ENCODE measurements at regions not wholly inside any gene's neighbourhood (a gene's known extent, or its start where the extent isn't known, plus 50 kb on each side); places are given as distances from the start of the nearest gene placed in this dataset.
"Not testable (repeated sequence)": the region's sequence is repeated elsewhere in the genome, so short reads cannot be mapped to it uniquely, and the experiment has no call there.

DNA sequence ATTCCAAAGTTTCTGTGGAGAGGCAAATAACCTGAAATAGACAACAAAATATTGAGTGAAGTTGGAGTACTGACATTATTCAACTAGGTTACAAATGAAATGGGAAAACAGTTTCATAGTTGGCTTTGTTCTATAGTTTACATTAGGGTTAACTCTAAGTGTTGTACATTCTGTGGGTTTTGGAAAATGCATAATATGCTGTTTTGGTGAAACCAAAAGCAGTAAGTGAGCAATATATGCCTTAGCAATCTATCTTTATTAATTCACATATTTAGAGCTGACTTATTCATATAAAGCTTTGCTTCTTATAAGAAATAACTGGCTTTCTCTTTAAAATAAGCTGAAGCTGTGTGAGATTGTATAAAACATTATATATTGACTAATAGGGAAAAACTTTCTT is 157.5 kb upstream of the AHI1 start:
- no peak for DNase-seq (ENCODE audit: low read depth)

DNA sequence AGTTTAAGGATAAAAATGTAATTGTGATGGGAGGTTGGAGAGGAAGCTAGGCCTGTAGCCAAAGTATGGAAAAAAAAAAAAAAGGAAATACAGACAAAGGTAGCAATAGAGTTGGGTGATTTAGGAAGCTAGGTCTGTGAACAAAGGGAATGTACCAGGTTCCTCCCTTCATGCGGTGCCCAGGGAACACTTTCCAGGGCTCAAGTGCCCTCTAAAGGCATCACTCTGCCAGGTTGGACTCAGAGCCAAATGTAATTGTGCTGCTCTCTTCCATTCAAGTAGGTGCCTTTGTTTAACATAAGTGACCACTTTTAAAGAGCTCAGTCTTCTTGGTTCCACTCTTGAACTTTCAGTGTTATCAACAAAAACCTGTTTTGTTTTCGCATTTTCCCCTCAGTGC is 159.7 kb upstream of the AHI1 start:
- no peak for DNase-seq (ENCODE audit: low read depth)

DNA sequence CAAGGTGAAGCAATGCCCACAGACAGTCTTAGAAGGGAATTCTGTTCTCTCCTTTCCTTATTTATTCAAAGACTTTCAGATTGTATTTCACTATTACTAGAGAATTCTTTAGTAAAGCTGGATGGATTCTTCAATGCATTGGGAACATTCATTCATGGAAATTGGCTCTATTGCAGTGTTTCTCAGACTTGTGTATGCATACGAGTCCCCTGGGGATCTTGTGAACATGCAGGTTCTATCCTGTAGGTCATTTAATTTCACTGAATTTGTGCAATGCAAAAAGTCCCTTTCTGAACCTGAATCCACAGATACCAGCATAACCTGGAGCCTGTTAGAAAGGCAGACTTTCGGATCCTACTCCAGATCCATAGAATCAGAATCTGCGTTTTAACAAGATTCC is 160.9 kb upstream of the AHI1 start:
- DNase-seq (ENCODE audit: low read depth) = no peak

DNA sequence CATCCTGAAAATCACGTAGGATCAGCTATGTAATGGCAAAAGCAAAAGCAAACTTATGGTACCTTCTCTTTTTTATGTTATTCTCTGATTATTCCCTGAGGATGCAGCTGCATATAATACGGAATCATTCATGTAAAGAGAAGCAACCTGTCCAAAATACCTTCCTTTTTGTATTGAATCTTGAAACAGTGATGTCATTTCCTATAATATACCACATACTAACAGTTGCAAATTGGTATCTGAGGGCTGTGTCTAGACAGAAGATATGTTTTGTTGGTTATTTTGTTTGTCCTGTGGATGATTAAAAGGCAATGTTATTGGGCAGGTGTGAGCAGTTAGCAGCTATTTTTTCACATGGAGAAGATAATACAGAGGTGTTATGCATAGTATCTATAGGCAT is 161.4 kb upstream of the AHI1 start:
- no peak for DNase-seq (ENCODE audit: low read depth)

DNA sequence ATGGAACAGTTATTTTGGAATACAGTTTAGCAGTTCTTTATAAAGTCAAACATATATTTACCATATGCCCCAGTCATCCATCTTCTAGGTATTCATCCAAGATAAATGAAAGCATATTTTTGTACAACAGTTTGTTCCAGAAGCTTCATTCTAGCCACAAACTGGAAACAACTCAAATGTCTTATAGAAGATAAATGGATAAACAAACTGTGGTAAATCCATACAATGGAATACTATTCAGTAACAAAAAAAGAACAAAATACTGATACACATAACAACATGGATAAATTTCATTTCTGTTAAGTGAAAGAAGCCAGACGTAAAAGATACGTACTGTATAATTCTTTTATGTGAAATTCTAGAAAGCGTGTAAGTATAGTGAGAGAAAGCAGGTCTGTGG is 167.0 kb upstream of the AHI1 start:
- no peak for DNase-seq (ENCODE audit: low read depth)

DNA sequence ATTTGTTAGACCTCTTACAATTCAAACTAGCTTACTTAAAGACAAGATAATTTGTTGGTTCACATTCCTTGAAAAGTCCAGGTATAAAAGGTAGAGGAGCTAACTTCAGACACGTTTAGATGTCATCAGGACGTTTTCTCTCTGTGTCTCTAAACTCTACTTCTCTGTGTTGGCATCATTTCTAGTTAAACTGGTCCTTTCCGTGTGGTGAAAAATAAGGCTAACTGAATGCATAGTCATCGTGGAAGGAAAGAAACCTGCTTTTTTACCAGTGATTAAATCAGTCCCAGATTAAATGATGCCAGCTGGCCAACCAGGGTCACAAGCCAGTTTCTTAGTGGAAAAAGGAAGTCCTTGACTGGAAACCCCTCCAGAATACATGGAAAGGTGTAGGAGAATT is 168.4 kb upstream of the AHI1 start:
- no peak for DNase-seq (ENCODE audit: low read depth)

DNA sequence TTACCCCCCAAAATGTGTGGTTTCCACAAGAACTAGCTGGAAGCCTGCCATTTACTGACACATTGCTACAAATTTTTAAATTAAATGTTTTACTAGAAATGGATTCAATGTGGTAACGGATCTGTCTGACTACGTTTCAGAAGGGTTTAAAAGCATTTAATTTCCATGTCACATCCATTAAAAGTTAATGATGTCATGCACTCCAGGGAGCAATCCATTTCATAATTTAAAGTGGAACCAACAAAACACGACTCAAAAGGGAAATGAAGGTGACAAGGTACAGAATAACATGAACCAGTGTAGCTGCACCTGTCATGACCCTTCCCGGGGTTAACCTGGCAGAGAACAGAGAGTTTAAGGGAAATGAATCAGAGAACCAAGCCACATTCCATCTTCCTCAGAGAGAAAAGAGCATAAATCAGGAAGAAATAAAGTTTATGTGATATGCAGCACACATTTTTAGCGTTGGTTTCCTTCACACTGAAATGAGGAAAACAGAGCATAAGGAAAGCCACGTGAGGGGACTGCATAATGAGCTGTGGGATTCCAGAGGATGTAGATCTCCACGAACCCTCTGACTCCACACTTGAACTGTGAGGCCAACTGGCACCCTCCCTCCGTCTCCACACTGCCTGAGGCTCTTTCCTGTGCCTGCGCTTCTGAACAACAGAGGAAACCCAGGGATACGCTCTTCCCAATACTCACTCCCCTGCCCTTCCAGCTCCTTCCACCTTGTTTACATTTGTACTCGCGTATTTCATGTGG is 170.3 kb upstream of the AHI1 start:
- no peak for DNase-seq (ENCODE audit: low read depth)

DNA sequence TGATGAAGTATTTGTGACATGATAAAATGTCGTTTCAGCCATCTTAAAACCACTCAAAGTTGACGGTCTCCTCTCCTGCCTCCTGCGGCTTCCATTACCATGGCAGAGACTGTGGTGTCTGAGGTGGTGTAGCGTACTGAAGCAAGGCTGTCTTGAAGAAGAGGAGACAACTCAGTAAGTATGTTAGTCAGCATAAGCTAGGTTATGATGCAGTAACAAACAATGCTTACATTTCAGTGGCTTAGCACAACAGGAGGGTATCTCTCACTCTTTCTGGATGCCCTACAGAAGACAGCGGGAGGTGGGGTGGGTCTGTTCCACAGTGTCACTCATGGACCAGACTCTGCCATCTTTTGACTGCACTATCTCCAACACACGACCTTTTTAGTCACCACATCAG is 174.7 kb upstream of the AHI1 start:
- no peak for DNase-seq (ENCODE audit: low read depth)

DNA sequence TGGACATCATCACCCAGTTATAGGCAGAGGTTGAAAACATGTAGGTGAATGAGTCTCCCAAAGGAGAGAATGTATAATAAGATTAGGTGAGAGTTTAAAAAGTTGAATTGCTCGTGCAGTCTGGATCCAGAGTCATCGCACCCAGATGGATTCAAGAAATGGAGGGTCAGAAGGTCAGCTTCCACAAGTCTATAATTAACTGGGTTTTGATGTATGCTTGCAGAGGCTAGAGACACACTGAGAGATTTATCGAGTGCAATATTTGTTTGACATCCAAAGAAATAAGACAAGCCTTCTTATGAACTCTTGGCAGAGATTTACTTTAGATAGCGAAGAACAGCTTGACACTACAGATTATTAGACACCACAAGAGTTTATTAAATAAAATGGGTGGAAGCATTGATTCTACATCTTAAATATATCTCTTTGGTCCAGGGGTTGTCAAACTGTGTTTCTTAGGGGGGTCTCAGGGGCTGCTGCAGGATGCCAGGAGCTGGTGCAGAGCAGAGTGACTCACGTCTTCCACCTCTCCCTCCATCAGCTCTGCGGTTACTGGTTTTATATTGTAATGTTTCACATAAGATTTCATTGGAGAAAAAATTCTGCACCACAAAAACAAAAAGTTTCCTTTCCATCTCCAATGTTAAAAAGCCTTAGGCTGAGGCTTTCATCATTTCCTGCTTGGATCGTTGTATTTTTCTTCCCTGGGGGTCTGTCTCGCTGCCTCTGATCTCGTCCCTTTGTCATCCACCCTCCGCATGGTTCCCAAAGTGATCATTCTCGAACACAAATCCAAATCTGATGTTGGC is 176.2 kb upstream of the AHI1 start:
- DNase-seq (ENCODE audit: low read depth) = no peak

DNA sequence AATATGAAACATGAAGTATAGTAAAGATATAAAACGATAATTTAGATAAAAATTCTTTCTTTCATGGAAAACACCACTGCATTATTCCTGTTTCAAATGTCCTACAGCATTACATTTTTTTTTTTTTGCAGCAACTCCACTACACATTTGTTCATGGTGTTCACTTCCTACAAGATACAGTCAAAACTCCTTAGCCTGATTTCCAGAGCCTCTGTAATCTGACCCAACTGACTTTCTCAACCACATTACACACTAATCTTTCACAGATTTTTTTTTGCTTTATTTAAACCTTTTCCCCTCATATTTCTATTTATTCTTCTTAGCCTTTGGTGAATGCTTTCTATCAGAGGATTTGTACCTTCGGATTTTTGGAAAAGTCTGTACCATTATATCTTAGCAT is 176.5 kb upstream of the PDE7B start:
- no peak for DNase-seq (ENCODE audit: low read depth)

DNA sequence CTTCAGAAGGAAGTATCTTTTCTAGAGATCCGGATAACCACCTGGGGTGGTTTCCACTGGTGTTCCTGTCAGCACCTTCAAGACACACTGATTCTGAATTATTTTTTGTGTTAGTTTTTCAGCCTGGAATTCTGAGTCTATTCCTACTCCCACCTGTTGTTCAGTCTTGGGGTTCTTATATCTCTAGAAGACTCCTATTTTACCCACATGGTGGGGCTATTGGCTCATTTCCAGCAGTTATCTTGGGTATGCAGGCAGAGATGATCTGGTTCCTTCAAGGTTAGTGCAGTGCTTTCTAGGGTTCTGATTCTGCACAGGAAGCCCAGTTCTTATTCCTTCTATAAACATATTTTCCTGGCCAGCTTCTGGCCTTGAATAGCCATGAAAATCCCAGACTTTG is 175.6 kb upstream of the PDE7B start:
- DNase-seq (ENCODE audit: low read depth) = peak; percentile 28

DNA sequence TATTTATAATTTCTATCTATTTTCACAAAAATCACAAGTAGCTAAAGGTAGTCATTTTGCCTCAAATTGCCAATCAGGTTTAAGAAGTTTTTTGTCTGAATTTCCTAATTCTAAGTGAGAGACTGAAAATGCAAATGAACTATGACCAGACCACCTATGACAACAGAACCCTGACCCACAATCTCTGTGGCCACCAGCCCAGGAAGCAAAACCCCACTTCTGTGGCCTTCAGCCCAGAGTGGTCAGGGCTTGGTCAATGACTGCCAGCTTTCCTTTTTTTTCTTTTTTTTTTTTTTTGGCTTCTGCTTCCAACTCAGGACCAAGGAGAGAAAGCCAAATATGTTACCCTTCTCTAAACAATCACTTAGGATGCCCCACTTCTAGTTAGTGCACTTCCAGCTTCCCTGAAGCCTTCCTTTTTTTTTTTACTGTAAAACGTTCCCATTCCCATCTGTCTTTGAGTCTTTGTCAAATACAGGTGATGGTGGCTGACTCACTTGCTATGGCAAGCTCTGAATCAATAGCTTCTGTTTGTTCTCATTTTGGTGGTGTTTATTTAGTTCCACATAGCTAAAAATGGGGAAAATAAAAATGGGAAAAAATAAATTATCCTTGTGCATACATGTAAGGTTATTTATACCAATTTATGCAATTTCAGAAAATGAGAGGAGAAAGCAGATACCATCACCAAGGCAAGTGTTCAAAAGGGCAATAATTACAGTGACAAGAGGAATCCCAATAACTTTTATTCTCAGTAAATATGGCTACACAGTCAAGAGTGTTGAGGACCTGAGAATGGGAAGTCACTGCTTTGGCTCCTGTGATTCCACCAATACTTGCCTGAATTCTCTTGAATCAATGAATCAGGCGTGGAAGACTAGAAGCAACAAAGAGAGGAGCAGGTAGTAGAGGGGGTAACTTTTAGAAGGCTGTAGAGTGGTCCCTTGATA is 170.3 kb upstream of the PDE7B start:
- DNase-seq (ENCODE audit: low read depth) = no peak

DNA sequence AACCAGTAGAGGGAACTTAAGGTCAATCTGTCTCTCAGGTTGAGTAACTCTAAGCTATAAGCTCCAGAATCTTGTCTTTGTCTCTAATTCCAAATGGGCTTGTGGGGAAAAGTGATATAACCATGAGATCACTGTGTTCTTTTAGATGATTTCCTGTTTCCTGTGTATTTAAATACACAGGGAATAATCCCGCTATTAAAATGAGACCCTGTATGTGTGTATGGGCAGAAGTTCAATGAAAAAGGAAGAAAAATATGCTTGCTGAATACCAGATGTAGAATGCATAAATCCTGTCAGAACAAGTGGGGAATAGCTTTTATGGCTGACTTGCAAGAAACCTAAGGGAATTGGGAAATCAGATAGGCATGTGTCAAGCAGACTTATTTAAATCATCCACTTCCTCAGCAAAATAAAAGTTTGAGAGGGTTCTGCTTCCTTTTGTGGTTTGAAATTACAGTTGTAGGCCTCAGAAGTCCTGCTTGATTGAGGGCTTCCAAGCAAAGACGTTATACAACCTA is 164.7 kb upstream of the PDE7B start:
- DNase-seq (ENCODE audit: low read depth) = no peak

DNA sequence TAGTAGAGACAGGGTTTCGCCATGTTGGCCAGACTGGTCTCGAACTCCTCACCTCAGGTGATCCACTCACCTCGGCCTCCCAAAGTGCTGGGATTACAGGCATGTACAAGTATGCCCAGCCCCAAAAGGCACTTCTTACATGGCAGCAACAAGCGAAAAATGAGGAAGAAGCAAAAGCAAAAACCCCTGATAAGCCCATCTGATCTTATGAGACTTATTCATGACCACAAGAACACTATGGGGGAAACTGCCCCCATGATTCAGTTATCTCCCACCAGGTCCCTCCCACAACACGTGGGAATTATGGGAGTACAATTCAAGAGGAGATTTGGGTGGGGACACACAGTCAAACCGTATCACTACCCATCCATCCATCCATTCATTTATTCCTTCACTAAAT is 163.0 kb upstream of the PDE7B start:
- DNase-seq (ENCODE audit: low read depth) = not testable (repeated sequence)

DNA sequence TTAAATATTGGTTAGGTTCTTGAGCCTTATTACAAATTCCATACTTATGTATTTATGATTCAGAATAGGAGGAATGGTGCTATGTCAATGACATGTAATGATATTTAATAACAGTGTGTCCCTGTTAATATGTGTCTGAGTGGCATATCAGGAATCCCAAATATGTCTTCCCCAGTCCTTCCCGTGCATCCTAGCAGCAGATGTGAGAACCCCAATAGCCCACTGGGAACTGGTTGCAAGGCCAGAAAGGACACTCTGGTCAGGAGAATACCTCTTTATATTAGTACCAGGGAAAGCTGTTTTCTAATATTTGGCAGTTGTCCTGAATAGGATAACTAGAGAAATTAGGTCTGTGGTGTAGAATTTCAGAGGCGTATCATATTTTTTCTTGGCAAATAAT is 159.1 kb upstream of the PDE7B start:
- DNase-seq (ENCODE audit: low read depth) = no peak

DNA sequence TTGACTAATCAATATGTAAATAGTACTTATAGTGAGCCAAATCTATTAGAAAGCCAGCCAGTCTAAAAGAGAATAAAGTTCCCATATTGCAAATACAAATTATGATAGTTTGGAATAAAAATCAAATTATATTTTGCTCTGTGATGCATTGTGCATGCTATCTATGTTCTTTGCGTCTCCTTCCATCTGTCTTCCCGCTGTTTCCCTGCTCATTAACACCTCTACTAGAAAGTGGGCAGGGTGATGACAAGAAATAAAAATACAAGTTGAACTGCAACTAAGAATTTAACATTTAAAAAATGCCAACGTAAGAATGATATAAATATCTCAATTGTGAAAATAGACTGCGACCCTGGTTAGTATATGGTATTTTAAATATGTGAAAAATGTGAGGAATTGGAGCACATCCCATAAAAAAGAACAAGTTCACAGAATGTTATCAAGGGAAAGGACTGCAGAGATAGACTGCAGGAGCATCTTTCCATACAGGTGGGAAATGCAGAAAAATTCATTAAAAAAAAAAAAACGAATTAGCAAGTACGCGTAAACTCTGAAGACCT is 157.6 kb upstream of the PDE7B start:
- no peak for DNase-seq (ENCODE audit: low read depth)

DNA sequence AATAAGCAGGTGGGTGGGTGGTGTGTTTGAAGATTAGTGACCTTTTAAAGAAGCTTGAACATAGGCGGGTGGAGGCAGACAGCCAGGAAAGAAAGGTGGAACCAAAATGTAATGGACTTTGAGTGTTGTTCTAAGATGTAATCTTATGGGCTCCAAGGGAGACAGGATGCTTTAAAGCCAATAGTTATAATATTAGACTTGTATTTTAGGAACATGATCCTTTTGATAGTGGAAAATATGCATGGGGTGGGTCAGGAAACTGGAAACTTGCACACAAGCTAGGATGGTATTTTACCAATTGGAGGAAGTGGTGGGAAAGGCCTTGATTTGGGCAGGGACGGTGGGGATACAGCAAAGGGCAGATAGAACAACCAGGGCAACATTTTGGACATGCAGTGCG is 151.8 kb upstream of the PDE7B start:
- no peak for DNase-seq (ENCODE audit: low read depth)

DNA sequence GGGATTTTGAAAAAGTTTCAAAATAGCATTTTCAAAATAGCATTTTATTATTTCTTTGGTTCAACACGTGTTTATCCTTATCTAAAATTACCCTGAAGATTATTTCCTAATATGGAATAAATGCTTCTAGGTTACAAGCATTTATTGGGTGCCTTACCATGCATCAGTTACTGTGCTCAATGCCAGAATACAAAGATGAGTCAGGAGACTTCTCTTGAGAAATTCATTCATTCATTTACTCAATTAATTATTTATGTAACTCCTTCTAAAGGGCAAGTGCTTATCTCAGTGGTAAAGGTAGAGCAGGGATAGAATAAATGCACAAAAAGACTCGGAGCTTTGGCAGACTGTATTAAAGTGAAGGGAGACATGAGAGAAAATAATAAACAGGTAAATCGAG is 150.1 kb upstream of the PDE7B start:
- DNase-seq (ENCODE audit: low read depth) = no peak

DNA sequence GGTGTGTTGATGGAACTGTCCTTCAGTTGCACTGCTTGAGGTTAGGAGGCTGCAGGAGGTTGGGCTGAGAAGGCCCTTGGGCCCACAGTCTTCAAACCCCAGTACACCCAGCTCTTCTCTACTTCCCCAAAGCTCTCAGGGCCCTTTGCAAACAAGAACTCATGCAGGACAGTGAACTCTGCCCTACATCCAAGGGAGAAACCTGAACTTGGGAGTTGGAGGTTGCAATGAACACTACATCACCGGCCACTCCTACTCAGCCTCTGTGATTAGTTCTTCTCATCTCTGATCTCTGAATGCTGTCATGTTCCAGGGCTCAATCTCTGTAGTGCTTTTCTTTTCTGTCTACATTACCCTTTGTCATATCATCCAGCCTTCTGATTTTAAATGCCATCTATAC is 148.5 kb upstream of the PDE7B start:
- DNase-seq (ENCODE audit: low read depth) = no peak

DNA sequence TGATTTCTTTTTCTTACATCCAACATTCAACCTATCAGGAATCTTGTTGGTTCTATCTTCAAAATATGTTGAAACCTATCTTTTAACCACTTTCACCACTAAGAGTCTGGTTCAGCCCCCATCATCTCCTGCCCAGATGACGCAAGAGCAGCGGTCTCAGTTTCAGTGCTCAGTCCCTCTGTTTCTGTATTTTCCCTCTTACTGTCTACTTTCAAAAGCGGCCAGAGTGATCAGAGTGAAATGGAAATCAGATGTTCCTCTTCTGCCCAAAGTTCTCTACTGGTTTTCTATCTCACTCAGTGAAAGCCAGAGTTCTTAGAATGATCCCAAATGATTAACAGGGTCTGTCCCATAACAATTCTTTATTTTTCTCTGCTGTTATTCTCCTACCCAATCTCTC is 147.9 kb upstream of the PDE7B start:
- DNase-seq (ENCODE audit: low read depth) = peak; percentile 2

DNA sequence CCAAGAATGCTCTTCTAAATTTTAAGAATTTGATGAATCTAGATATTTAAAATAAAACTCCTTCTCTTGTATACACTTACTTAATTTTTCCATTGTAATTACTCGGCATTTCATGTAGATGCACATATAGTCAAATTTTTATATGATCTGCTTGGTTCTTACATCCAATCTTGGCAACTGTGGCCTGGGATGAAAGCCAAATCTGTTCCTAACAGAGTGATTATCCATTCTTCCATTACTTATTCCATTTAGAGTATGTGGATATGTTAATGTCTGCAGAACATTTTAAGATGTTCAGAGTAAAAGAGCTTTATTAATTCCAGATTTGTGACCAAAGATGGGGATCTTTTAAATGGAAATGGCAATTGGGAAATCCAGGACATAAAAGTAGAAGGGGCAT is 144.1 kb upstream of the PDE7B start:
- no peak for DNase-seq (ENCODE audit: low read depth)

DNA sequence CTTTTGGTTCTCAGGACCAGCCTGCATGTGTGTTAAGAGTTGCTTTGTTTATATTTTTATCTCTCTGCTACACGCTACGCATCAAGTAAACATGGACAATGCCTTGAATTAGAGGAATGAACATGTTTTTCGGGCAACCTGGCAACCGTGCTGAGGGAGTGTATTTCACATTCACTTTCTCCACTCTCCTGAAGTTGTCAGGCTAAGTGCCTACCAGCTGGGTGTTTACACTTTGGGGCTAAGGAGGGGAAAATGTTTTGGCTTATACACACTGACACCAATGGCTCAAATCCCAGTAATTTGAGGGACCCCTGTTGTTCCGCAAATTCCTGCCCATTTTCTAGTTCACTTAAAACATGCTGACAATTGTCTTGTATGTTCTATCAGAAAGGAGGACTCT is 141.5 kb upstream of the PDE7B start:
- no peak for DNase-seq (ENCODE audit: low read depth)

Data from activated T-cell treated with anti-CD3 and anti-CD28 coated beads for 24 hours (primary cell).